HepG2 (cell line): ENCODE measurements at regions not wholly inside any gene's neighbourhood (a gene's known extent, or its start where the extent isn't known, plus 50 kb on each side); places are given as distances from the start of the nearest gene placed in this dataset.

ENCODE experiments used
- CENPBD1 ChIP-seq: sonication (generic); formaldehyde crosslinking; IDR thresholded peaks from 2 replicates; pipeline ENCODE4 v1.8.0; 2022; ENCODE audit warnings: missing genetic modification reagents, low read depth, mild to moderate bottlenecking, borderline replicate concordance
- CHD2 ChIP-seq: IDR thresholded peaks from 2 replicates; pipeline ENCODE4 v1.6.1; 2011; ENCODE audit warnings: low read depth, low read length, improper control_type of control experiment
- CTCF ChIP-seq: sonication (generic); formaldehyde crosslinking; IDR thresholded peaks from 2 replicates; pipeline ENCODE4 v1.5.0; 2020; ENCODE audit warnings: mild to moderate bottlenecking, missing genetic modification reagents, moderate library complexity
- ETS1 ChIP-seq: sonication (generic); formaldehyde crosslinking; IDR thresholded peaks from 2 replicates; pipeline ENCODE4 v1.4.0; 2020; ENCODE audit warnings: missing genetic modification reagents
- JUNB ChIP-seq: sonication (generic); formaldehyde crosslinking; IDR thresholded peaks from 2 replicates; pipeline ENCODE4 v1.8.0; 2022; ENCODE audit warnings: missing genetic modification reagents, mild to moderate bottlenecking, borderline replicate concordance
- KDM5A ChIP-seq: fragments of 200-600 bp; sonication (generic); IDR thresholded peaks from 2 replicates; pipeline ENCODE4 v1.7.0; 2018; ENCODE audit warnings: antibody characterized with exemption, mild to moderate bottlenecking, low read length, borderline replicate concordance
- NR2F2 ChIP-seq: IDR thresholded peaks from 2 replicates; pipeline ENCODE4 v1.6.1; 2012; ENCODE audit warnings: low read depth, inconsistent platforms, borderline replicate concordance
- POLR2A ChIP-seq, 2 experiments: IDR thresholded peaks; 2 replicates each; pipeline ENCODE4 v1.6.1; 2011; ENCODE audit warnings: low read depth in 2 of 2, low read length in 2 of 2, mild to moderate bottlenecking in 1 of 2, moderate library complexity in 1 of 2; ENCODE audit not compliant: insufficient read depth in 1 of 2
- SKIL ChIP-seq: sonication (generic); formaldehyde crosslinking; IDR thresholded peaks from 2 replicates; pipeline ENCODE4 v1.8.0; 2022; ENCODE audit warnings: missing genetic modification reagents, mild to moderate bottlenecking, moderate library complexity, borderline replicate concordance
- SNRNP70 ChIP-seq: fragments of 200-400 bp; formaldehyde crosslinking; IDR thresholded peaks from 2 replicates; pipeline ENCODE4 v1.6.1; 2017; ENCODE audit warnings: mild to moderate bottlenecking, low read depth, low read length, moderate library complexity
- U2AF2 ChIP-seq: fragments of 200-400 bp; formaldehyde crosslinking; IDR thresholded peaks from 2 replicates; pipeline ENCODE4 v1.6.1; 2017; ENCODE audit warnings: low read depth, mild to moderate bottlenecking, low read length
- ZKSCAN1 ChIP-seq: fragments of 150-350 bp; IDR thresholded peaks from 2 replicates; pipeline ENCODE4 v1.6.1; 2014; ENCODE audit warnings: low read length
- ZNF296 ChIP-seq: sonication (generic); formaldehyde crosslinking; conservative IDR thresholded peaks from 2 replicates; pipeline ENCODE4 v1.5.0; 2020; ENCODE audit warnings: mild to moderate bottlenecking, missing genetic modification reagents

GRCh38 chr14:30305346-30305745, 253.6 kb upstream of the G2E3 start:
- TF ChIP-seq CTCF (CRISPR knock-in tag) (no peak), POLR2A (IDR thresholded peaks at IDR 0.05; ENCODE audit: insufficient read depth in 1 of 2, low read depth in 2 of 2, low read length in 2 of 2) (no peak), SKIL (CRISPR knock-in tag) (no peak), ZKSCAN1 (no peak), JUNB (CRISPR knock-in tag) (no peak), SNRNP70 (no peak), NR2F2 (no peak), CENPBD1 (CRISPR knock-in tag) (no peak), KDM5A (no peak), ZNF296 (CRISPR knock-in tag) (no peak), U2AF2 (no peak), ETS1 (CRISPR knock-in tag) (no peak), CHD2 (no peak)
